Vagina (tissue), 2 donors: ENCODE measurements at regions not wholly inside any gene's neighbourhood (a gene's known extent, or its start where the extent isn't known, plus 50 kb on each side); places are given as distances from the start of the nearest gene placed in this dataset.

ENCODE experiments used
- POLR2A ChIP-seq, 2 donors: fragments of 450-650 bp; IDR thresholded peaks; one replicate each; pipeline ENCODE4 v1.6.1; 2017; ENCODE audit warnings: antibody characterized with exemption in 2 of 2, mild to moderate bottlenecking in 2 of 2, moderate library complexity in 2 of 2
- TF ChIP-seq, protein P1 (sequence below), 3 experiments: fragments of 450-650 bp in 2 of 3; fragments of 200-600 bp in 1 of 3; sonication (generic) in 1 of 3; IDR thresholded peaks; one replicate each; pipeline ENCODE4 v1.5.1; 2017 to 2019; ENCODE audit warnings: antibody characterized with exemption in 3 of 3, mild to moderate bottlenecking in 2 of 3, moderate library complexity in 2 of 3

DNA sequence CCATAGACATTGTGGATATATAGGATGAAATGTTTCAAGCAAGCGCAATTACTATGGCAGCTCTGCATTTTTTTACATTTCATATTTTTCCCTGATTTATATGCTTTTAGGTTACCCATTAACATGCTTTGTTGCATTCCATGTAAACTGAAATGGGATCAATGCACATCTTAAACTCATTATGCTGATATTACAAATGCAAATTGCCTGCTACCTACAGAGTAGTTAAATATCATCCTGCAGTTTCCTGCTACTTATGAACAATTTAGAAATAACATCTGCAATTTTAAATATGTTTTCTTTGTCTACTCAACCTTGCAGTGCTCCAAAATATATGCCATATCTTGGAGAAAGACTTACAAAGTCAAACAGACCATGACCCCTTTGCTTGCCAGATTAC is 526.9 kb upstream of the NECTIN3 start:
- TF ChIP-seq, protein P1, sequence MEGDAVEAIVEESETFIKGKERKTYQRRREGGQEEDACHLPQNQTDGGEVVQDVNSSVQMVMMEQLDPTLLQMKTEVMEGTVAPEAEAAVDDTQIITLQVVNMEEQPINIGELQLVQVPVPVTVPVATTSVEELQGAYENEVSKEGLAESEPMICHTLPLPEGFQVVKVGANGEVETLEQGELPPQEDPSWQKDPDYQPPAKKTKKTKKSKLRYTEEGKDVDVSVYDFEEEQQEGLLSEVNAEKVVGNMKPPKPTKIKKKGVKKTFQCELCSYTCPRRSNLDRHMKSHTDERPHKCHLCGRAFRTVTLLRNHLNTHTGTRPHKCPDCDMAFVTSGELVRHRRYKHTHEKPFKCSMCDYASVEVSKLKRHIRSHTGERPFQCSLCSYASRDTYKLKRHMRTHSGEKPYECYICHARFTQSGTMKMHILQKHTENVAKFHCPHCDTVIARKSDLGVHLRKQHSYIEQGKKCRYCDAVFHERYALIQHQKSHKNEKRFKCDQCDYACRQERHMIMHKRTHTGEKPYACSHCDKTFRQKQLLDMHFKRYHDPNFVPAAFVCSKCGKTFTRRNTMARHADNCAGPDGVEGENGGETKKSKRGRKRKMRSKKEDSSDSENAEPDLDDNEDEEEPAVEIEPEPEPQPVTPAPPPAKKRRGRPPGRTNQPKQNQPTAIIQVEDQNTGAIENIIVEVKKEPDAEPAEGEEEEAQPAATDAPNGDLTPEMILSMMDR (IDR thresholded peaks at IDR 0.05): no peak
- TF ChIP-seq POLR2A (IDR thresholded peaks at IDR 0.05): no peak
